CD14-positive monocyte (primary cell): ENCODE measurements at regions not wholly inside any gene's neighbourhood (a gene's known extent, or its start where the extent isn't known, plus 50 kb on each side); places are given as distances from the start of the nearest gene placed in this dataset.
"Not testable (repeated sequence)": the region's sequence is repeated elsewhere in the genome, so short reads cannot be mapped to it uniquely, and the experiment has no call there.

Source experiments
- DNase-seq, 3 donors: peaks; one replicate each; pipeline ENCODE4 v3.0.0-alpha.2; 2011 to 2022
- H2AFZ ChIP-seq: 2 replicates; pipeline ENCODE4 v1.6.0; 2012; ENCODE audit warnings: mild to moderate bottlenecking, low read depth, low read length, inconsistent platforms; ENCODE audit not compliant: insufficient read depth, poor library complexity, severe bottlenecking
- H3K27ac ChIP-seq, 2 donors: 1 replicate in 1 of 2; 2 replicates in 1 of 2; pipeline ENCODE4 v1.5.1; 2012 to 2013; ENCODE audit warnings: low read length in 2 of 2, control low read depth in 1 of 2, inconsistent platforms in 1 of 2, low read depth in 1 of 2, mild to moderate bottlenecking in 1 of 2
- H3K27me3 ChIP-seq, 2 donors: one replicate each; pipeline versions ENCODE4 v1.6.0 to v1.6.1; 2011 to 2013; ENCODE audit warnings: low read length in 2 of 2; ENCODE audit not compliant: control insufficient read depth in 2 of 2, insufficient read depth in 2 of 2
- H3K36me3 ChIP-seq, 2 donors: replicated peaks in 1 of 2; 1 replicate in 1 of 2; 2 replicates in 1 of 2; pipeline versions ENCODE4 v1.5.1 to v1.6.1; 2012 to 2013; ENCODE audit warnings: low read length in 2 of 2, control low read depth in 1 of 2, inconsistent platforms in 1 of 2, mild to moderate bottlenecking in 1 of 2; ENCODE audit not compliant: insufficient read depth in 2 of 2, control insufficient read depth in 1 of 2
- H3K4me1 ChIP-seq, 2 donors: 1 replicate in 1 of 2; 2 replicates in 1 of 2; pipeline versions ENCODE4 v1.5.1 to v1.6.1; 2012 to 2013; ENCODE audit warnings: low read length in 2 of 2, control low read depth in 1 of 2, inconsistent platforms in 1 of 2, mild to moderate bottlenecking in 1 of 2, moderate library complexity in 1 of 2; ENCODE audit not compliant: insufficient read depth in 2 of 2, control insufficient read depth in 1 of 2
- H3K4me2 ChIP-seq: replicated peaks from 2 replicates; pipeline ENCODE3; 2012; ENCODE audit warnings: low read length, moderate library complexity, mild to moderate bottlenecking; ENCODE audit not compliant: poor library complexity, severe bottlenecking; ENCODE audit errors: extremely low read depth
- H3K4me3 ChIP-seq, 3 experiments: fragments of 200-600 bp in 1 of 3; sonication (generic) in 1 of 3; replicated peaks in 1 of 3; 1 replicate in 2 of 3; 2 replicates in 1 of 3; pipeline ENCODE4 v1.5.1; 2011 to 2013; ENCODE audit warnings: low read length in 3 of 3, mild to moderate bottlenecking in 3 of 3, control low read depth in 2 of 3, low read depth in 2 of 3, inconsistent platforms in 1 of 3, moderate library complexity in 1 of 3
- H3K79me2 ChIP-seq: 2 replicates; pipeline ENCODE4 v1.6.0; 2012; ENCODE audit warnings: mild to moderate bottlenecking, control low read depth, inconsistent platforms, low read length, moderate library complexity; ENCODE audit not compliant: insufficient read depth
- H3K9ac ChIP-seq: 2 replicates; pipeline ENCODE4 v1.6.0; 2017; ENCODE audit warnings: low read length, mild to moderate bottlenecking; ENCODE audit not compliant: insufficient read depth, poor library complexity, severe bottlenecking
- H3K9me3 ChIP-seq, 2 donors: replicated peaks in 1 of 2; 1 replicate in 1 of 2; 2 replicates in 1 of 2; pipeline versions ENCODE4 v1.5.1 to v1.6.1; 2012 to 2013; ENCODE audit warnings: low read length in 2 of 2, control low read depth in 1 of 2; ENCODE audit not compliant: control insufficient read depth in 1 of 2, insufficient read depth in 1 of 2
- H4K20me1 ChIP-seq: 2 replicates; pipeline ENCODE4 v1.6.0; 2012; ENCODE audit warnings: mild to moderate bottlenecking, low read length, control low read depth, moderate library complexity; ENCODE audit not compliant: insufficient read depth
- H3K27ac Mint-ChIP-seq, 7 donors: one replicate each; pipeline ENCODE4 v1.8.0; 2020; ENCODE audit warnings: mild to moderate bottlenecking in 7 of 7, mixed read lengths in 7 of 7, moderate library complexity in 6 of 7, inconsistent platforms in 2 of 7
- H3K27me3 Mint-ChIP-seq, 3 donors: one replicate each; pipeline ENCODE4 v1.8.0; 2021 to 2022; ENCODE audit warnings: low read depth in 3 of 3, mild to moderate bottlenecking in 3 of 3, mixed read lengths in 3 of 3, moderate library complexity in 3 of 3, inconsistent platforms in 1 of 3
- H3K36me3 Mint-ChIP-seq, 2 donors: one replicate each; pipeline ENCODE4 v1.8.0; 2020; ENCODE audit warnings: mixed read lengths in 2 of 2, inconsistent platforms in 1 of 2, mild to moderate bottlenecking in 1 of 2
- H3K4me1 Mint-ChIP-seq: one replicate; pipeline ENCODE4 v1.8.0; 2020; ENCODE audit warnings: mild to moderate bottlenecking, mixed read lengths
- H3K4me3 Mint-ChIP-seq, 2 donors: one replicate each; pipeline ENCODE4 v1.8.0; 2020; ENCODE audit warnings: mild to moderate bottlenecking in 2 of 2, mixed read lengths in 2 of 2, moderate library complexity in 1 of 2
- H3K9me3 Mint-ChIP-seq, 7 donors: one replicate each; pipeline ENCODE4 v1.8.0; 2020 to 2022; ENCODE audit warnings: mixed read lengths in 7 of 7, mild to moderate bottlenecking in 6 of 7, moderate library complexity in 6 of 7, inconsistent platforms in 2 of 7
- WGBS: methylation state at CpG from one replicate; pipeline ENCODE4 v1.1.5; 2013; ENCODE audit warnings: missing lambda C conversion rate; ENCODE audit not compliant: insufficient coverage; 5-methylcytosine and 5-hydroxymethylcytosine counted together
- intact Hi-C, 2 donors: fragments of 100-400 bp; cut with micrococcal nuclease; formaldehyde crosslinking; loops; one replicate each; pipeline versions ENCODE4 v1.15.0 to v1.15.1; 2023
- TF ChIP-seq, protein P1 (sequence below): fragments of 200-600 bp; IDR thresholded peaks from one replicate; pipeline ENCODE4 v1.8.0; 2022; ENCODE audit warnings: antibody characterized with exemption, mild to moderate bottlenecking

GRCh38 chr10:23657677-23658076, 218.8 kb downstream of the OTUD1 start:
- intact Hi-C loops, result loop anchor here (5.0 to 10.0 kb wide), 2 partner anchors 313 to 340 kb away; partner anchors contain the start of gene C10orf67 (in 1 of the 2)
- Mint-ChIP-seq H3K27ac (no peak overlapping the region), H3K9me3 (peaks cover 3 to 8% (median 5%) of the 10 kb centered on the region in 7 donors), H3K4me1 (peaks cover 5% of the 10 kb centered on the region), H3K36me3 (no peaks in the 10 kb centered on the region), H3K4me3 (no peak overlapping the region), H3K27me3 (peaks cover 4 to 26% (median 22%) of the 10 kb centered on the region in 3 donors)
- Histone ChIP-seq H3K4me2 (no peak overlapping the region), H3K9me3 (no peaks in the 10 kb centered on the region), H3K79me2 (no peaks in the 10 kb centered on the region), H4K20me1 (no peaks in the 10 kb centered on the region), H3K27ac (no peak overlapping the region), H3K4me3 (no peak overlapping the region), H3K36me3 (no peaks in the 10 kb centered on the region), H2AFZ (no peak overlapping the region), H3K27me3 (peaks cover 0 to 10% of the 10 kb centered on the region in 2 donors), H3K4me1 (no peaks in the 10 kb centered on the region), H3K9ac (no peak overlapping the region)
- DNase-seq, result no peak
- TF ChIP-seq, protein P1, sequence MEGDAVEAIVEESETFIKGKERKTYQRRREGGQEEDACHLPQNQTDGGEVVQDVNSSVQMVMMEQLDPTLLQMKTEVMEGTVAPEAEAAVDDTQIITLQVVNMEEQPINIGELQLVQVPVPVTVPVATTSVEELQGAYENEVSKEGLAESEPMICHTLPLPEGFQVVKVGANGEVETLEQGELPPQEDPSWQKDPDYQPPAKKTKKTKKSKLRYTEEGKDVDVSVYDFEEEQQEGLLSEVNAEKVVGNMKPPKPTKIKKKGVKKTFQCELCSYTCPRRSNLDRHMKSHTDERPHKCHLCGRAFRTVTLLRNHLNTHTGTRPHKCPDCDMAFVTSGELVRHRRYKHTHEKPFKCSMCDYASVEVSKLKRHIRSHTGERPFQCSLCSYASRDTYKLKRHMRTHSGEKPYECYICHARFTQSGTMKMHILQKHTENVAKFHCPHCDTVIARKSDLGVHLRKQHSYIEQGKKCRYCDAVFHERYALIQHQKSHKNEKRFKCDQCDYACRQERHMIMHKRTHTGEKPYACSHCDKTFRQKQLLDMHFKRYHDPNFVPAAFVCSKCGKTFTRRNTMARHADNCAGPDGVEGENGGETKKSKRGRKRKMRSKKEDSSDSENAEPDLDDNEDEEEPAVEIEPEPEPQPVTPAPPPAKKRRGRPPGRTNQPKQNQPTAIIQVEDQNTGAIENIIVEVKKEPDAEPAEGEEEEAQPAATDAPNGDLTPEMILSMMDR, result no peak

DNA sequence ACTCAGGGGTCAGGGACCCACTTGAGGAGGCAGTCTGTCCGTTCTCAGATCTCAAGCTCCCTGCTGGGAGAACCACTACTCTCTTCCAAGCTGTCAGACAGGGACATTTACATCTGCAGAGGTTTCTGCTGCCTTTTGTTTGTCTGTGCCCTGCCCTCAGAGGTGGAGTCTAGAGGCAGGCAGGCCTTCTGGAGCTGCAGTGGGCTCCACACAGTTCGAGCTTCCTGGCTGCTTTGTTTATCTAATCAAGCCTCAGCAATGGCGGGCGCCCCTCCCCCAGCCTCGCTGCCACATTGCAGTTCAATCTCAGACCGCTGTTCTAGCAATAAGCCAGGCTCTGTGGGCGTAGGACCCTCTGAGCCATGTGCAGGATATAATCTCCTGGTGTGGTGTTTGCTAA, 233.0 kb downstream of the OTUD1 start:
- H3K4me3 Mint-ChIP-seq, DNase-seq, H3K27me3 ChIP-seq, H3K9ac ChIP-seq, H3K27ac ChIP-seq, H3K79me2 ChIP-seq, H3K4me1 Mint-ChIP-seq, H3K36me3 ChIP-seq, H3K36me3 Mint-ChIP-seq, H3K27ac Mint-ChIP-seq, H4K20me1 ChIP-seq, H3K9me3 ChIP-seq, H3K4me1 ChIP-seq, H3K4me2 ChIP-seq, H2AFZ ChIP-seq, H3K4me3 ChIP-seq, intact Hi-C loops: not testable (repeated sequence)
- peaks cover 0 to 11% (median 4%) of the 10 kb centered on the region in 7 donors for H3K9me3 Mint-ChIP-seq
- 81% methylated on average over 4 of the region's 7 CpGs for WGBS
- peaks cover 2 to 17% (median 4%) of the 10 kb centered on the region in 3 donors for H3K27me3 Mint-ChIP-seq
